ENCODE measurements at regions not wholly inside any gene's neighbourhood (a gene's known extent, or its start where the extent isn't known, plus 50 kb on each side); places are given as distances from the start of the nearest gene placed in this dataset.

DNA sequence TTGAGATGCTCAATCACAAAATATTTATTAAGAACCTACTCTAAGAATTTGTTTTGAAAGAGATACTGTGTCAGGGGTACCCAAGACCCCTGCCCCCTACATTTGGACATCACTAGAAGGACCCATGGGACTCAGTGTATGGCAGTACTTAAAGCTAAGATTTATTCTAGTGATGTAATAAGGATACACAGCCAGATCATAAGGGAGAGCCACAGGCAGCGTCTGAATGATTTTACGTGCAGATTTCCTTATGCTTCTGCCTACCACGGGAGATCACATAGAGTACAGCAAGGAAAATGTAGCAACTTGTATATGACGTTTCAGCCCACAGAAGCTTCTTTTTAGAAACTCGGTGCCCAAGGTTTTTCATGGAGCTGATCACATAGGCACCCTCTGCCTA, 172.9 kb downstream of the DEPDC1B start:
- H3K27me3 Mint-ChIP-seq (ENCODE audit: insufficient read depth, unreplicated experiment), result peaks cover 34% of the 10 kb centered on the region
- BruUV-seq (replicated peaks), result no TSS peak
- H3K4me3 Mint-ChIP-seq (ENCODE audit: unreplicated experiment), result no peak overlapping the region
- no peak for DNase-seq (ENCODE audit: unreplicated experiment)
- TF ChIP-seq, protein P1, sequence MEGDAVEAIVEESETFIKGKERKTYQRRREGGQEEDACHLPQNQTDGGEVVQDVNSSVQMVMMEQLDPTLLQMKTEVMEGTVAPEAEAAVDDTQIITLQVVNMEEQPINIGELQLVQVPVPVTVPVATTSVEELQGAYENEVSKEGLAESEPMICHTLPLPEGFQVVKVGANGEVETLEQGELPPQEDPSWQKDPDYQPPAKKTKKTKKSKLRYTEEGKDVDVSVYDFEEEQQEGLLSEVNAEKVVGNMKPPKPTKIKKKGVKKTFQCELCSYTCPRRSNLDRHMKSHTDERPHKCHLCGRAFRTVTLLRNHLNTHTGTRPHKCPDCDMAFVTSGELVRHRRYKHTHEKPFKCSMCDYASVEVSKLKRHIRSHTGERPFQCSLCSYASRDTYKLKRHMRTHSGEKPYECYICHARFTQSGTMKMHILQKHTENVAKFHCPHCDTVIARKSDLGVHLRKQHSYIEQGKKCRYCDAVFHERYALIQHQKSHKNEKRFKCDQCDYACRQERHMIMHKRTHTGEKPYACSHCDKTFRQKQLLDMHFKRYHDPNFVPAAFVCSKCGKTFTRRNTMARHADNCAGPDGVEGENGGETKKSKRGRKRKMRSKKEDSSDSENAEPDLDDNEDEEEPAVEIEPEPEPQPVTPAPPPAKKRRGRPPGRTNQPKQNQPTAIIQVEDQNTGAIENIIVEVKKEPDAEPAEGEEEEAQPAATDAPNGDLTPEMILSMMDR (IDR thresholded peaks at IDR 0.05; ENCODE audit: unreplicated experiment), result no peak
- no peak overlapping the region for H3K27ac Mint-ChIP-seq (ENCODE audit: low read depth, unreplicated experiment)
- intact Hi-C loops (cut with micrococcal nuclease), result no loop called here
- no peaks in the 10 kb centered on the region for H3K36me3 Mint-ChIP-seq (ENCODE audit: insufficient read depth, unreplicated experiment)
- no peaks in the 10 kb centered on the region for H3K9me3 Mint-ChIP-seq (ENCODE audit: unreplicated experiment)
- ChIA-PET POLR2A (interaction anchor here (0.6 kb wide), 1 partner anchor 239 kb away, joined by 3 read pairs; no protein-coding TSS in a partner anchor), CTCF (no interaction called here)
- no peaks in the 10 kb centered on the region for H3K4me1 Mint-ChIP-seq (ENCODE audit: insufficient read depth, unreplicated experiment)

DNA sequence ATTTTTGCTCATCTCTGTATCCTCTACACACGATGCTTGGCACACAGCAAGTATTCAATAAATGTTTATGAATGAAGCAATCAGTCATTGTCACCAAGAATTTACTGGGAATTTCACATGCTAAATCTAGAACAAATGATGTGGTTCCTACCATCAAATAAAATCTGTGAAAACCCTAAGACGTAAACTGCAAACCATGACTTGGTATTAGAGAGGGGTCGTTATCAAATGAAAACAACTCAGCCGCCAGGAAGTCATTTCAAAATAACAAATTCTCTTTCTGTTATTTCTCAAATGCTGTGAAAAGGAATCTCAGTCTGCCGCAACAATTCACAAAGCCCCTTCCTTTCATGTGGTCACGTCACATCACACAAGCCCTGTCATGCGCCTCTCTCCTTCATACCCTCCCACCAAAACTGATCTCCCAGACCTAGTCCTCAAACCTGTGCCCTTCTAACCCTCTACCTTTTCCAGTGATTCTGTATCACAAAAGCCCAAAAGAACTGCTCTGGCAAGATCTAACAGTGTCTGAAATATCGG, 173.6 kb downstream of the DEPDC1B start:
- Mint-ChIP-seq H3K4me1 (ENCODE audit: insufficient read depth, unreplicated experiment) (no peaks in the 10 kb centered on the region), H3K4me3 (ENCODE audit: unreplicated experiment) (no peak overlapping the region), H3K27ac (ENCODE audit: low read depth, unreplicated experiment) (no peak overlapping the region), H3K27me3 (ENCODE audit: insufficient read depth, unreplicated experiment) (peaks cover 34% of the 10 kb centered on the region), H3K36me3 (ENCODE audit: insufficient read depth, unreplicated experiment) (no peaks in the 10 kb centered on the region), H3K9me3 (ENCODE audit: unreplicated experiment) (no peaks in the 10 kb centered on the region)
- CTCF ChIA-PET, result no interaction called here
- POLR2A ChIA-PET, result interaction anchor here (0.6 kb wide), 1 partner anchor 239 kb away, joined by 3 read pairs; no protein-coding TSS in a partner anchor
- intact Hi-C loops (cut with micrococcal nuclease), result no loop called here
- no TSS peak for BruUV-seq (replicated peaks)
- no peak for DNase-seq (ENCODE audit: unreplicated experiment)
- TF ChIP-seq, protein P1 (IDR thresholded peaks at IDR 0.05; ENCODE audit: unreplicated experiment), result no peak

GRCh38 chr5:60522292-60522905, 177.6 kb downstream of the DEPDC1B start:
- H3K9me3 Mint-ChIP-seq (ENCODE audit: unreplicated experiment), result no peaks in the 10 kb centered on the region
- H3K4me1 Mint-ChIP-seq (ENCODE audit: insufficient read depth, unreplicated experiment), result no peaks in the 10 kb centered on the region
- no peaks in the 10 kb centered on the region for H3K36me3 Mint-ChIP-seq (ENCODE audit: insufficient read depth, unreplicated experiment)
- ChIA-PET CTCF (interaction anchor here (0.6 kb wide), 1 partner anchor 13 kb away, joined by 4 read pairs; no protein-coding TSS in a partner anchor), POLR2A (no interaction called here)
- peaks cover 21% of the 10 kb centered on the region for H3K27me3 Mint-ChIP-seq (ENCODE audit: insufficient read depth, unreplicated experiment)
- no peak overlapping the region for H3K27ac Mint-ChIP-seq (ENCODE audit: low read depth, unreplicated experiment)
- TF ChIP-seq, protein P1 (IDR thresholded peaks at IDR 0.05; ENCODE audit: unreplicated experiment), result no peak
- no peak overlapping the region for H3K4me3 Mint-ChIP-seq (ENCODE audit: unreplicated experiment)
- no TSS peak for BruUV-seq (replicated peaks)
- DNase-seq (ENCODE audit: unreplicated experiment), result no peak
- intact Hi-C loops (cut with micrococcal nuclease), result no loop called here

GRCh38 chr5:60521376-60522291, 178.3 kb downstream of the DEPDC1B start:
- POLR2A ChIA-PET, result no interaction called here

More at GRCh38 chr5:60521376-60522291, 178.3 kb downstream of the DEPDC1B start:
- peaks cover 13% of the 10 kb centered on the region for H3K27me3 Mint-ChIP-seq (ENCODE audit: insufficient read depth, unreplicated experiment)
- no peak overlapping the region for H3K27ac Mint-ChIP-seq (ENCODE audit: low read depth, unreplicated experiment)
- CTCF ChIA-PET, result interaction anchor here (0.6 to 0.7 kb wide), 3 partner anchors 12 to 654 kb away, joined by 3 to 4 read pairs (median 3); no protein-coding TSS in a partner anchor
- H3K36me3 Mint-ChIP-seq (ENCODE audit: insufficient read depth, unreplicated experiment), result no peaks in the 10 kb centered on the region
- DNase-seq (ENCODE audit: unreplicated experiment), result no peak
- H3K4me1 Mint-ChIP-seq (ENCODE audit: insufficient read depth, unreplicated experiment), result no peaks in the 10 kb centered on the region
- no peaks in the 10 kb centered on the region for H3K9me3 Mint-ChIP-seq (ENCODE audit: unreplicated experiment)
- H3K4me3 Mint-ChIP-seq (ENCODE audit: unreplicated experiment), result no peak overlapping the region
- TF ChIP-seq, protein P1 (IDR thresholded peaks at IDR 0.05; ENCODE audit: unreplicated experiment), result no peak
- BruUV-seq (replicated peaks), result no TSS peak
- intact Hi-C loops (cut with micrococcal nuclease), result no loop called here

Measured in MCF 10A (cell line).